Esophagus squamous epithelium (tissue), 5 donors: ENCODE measurements at regions not wholly inside any gene's neighbourhood (a gene's known extent, or its start where the extent isn't known, plus 50 kb on each side); places are given as distances from the start of the nearest gene placed in this dataset.

Experiments
- DNase-seq: peaks from one replicate; lab custom pipeline; 2025; lab: John Stamatoyannopoulos, UW
- H3K27ac ChIP-seq, 4 donors: fragments of 200-600 bp; sonication (generic); one replicate each; pipeline ENCODE4 v1.5.1; 2016 to 2019; ENCODE audit warnings: mild to moderate bottlenecking in 1 of 4
- H3K27me3 ChIP-seq, 4 donors: fragments of 200-600 bp; sonication (generic); 1 replicate in 3 of 4; 2 replicates in 1 of 4; pipeline versions ENCODE4 v1.5.1 to v1.6.0; 2017 to 2021; ENCODE audit warnings: antibody characterized with exemption in 1 of 4
- H3K36me3 ChIP-seq, 3 donors: fragments of 200-600 bp; sonication (generic); one replicate each; pipeline ENCODE4 v1.5.1; 2016 to 2019
- H3K4me1 ChIP-seq, 3 donors: fragments of 200-600 bp; sonication (generic); one replicate each; pipeline ENCODE4 v1.5.1; 2017 to 2019
- H3K4me3 ChIP-seq, 4 donors: fragments of 200-600 bp; sonication (generic); 1 replicate in 3 of 4; 2 replicates in 1 of 4; pipeline ENCODE4 v1.5.1; 2016 to 2019; ENCODE audit warnings: mild to moderate bottlenecking in 2 of 4, moderate library complexity in 1 of 4
- H3K9me3 ChIP-seq, 3 donors: fragments of 200-600 bp; sonication (generic); one replicate each; pipeline ENCODE4 v1.5.1; 2016 to 2019
- CTCF ChIP-seq, 6 experiments: fragments of 450-650 bp in 4 of 6; fragments of 200-600 bp in 2 of 6; sonication (generic) in 2 of 6; IDR thresholded peaks; one replicate each; pipeline ENCODE4 v1.5.1; 2016 to 2019; ENCODE audit warnings: antibody characterized with exemption in 6 of 6, mild to moderate bottlenecking in 4 of 6, moderate library complexity in 4 of 6
- POLR2A ChIP-seq, 4 donors: fragments of 450-650 bp; IDR thresholded peaks; one replicate each; pipeline ENCODE4 v1.6.1; 2017; ENCODE audit warnings: antibody characterized with exemption in 4 of 4, mild to moderate bottlenecking in 4 of 4, moderate library complexity in 3 of 4
- WGBS, 2 donors: methylation state at CpG; one replicate each; pipeline ENCODE4 v1.1.5; 2018; 5-methylcytosine and 5-hydroxymethylcytosine counted together
- intact Hi-C: fragments of 100-400 bp; cut with DNase I; formaldehyde crosslinking; loops from one replicate; pipeline ENCODE4 v1.15.0; 2022
- donor health status: DM: yes; HTN: yes; CAD: no.

- intact Hi-C loops: no loop called here
- TF ChIP-seq CTCF (IDR thresholded peaks at IDR 0.05) (no peak), POLR2A (IDR thresholded peaks at IDR 0.05) (no peak)
- DNase-seq: no peak
- H3K9me3 ChIP-seq: no peaks in the 10 kb centered on the region
- no peak overlapping the region for H3K4me3 ChIP-seq
- no peaks in the 10 kb centered on the region for H3K27me3 ChIP-seq
- no peaks in the 10 kb centered on the region for H3K4me1 ChIP-seq
- no peaks in the 10 kb centered on the region for H3K36me3 ChIP-seq
- WGBS, 2 donors: 53 to 71% methylated on average over 2 of the region's 2 CpGs
- H3K27ac ChIP-seq: no peak overlapping the region
Observed at GRCh38 chr10:58989486-58990039, 186.9 kb upstream of the PHYHIPL start.

- 93 to 100% methylated on average over 2 of the region's 2 CpGs for WGBS, 2 donors
- Histone ChIP-seq H3K27ac (no peak overlapping the region), H3K9me3 (no peaks in the 10 kb centered on the region), H3K36me3 (no peaks in the 10 kb centered on the region), H3K4me3 (no peak overlapping the region), H3K27me3 (no peaks in the 10 kb centered on the region), H3K4me1 (no peaks in the 10 kb centered on the region)
- DNase-seq: no peak
- intact Hi-C loops: no loop called here
- TF ChIP-seq POLR2A (IDR thresholded peaks at IDR 0.05) (no peak), CTCF (IDR thresholded peaks at IDR 0.05) (no peak)
Observed at GRCh38 chr10:58990693-58991092, 185.8 kb upstream of the PHYHIPL start.

- H3K4me1 ChIP-seq: no peaks in the 10 kb centered on the region
- TF ChIP-seq POLR2A (IDR thresholded peaks at IDR 0.05) (no peak), CTCF (IDR thresholded peaks at IDR 0.05) (no peak)
- intact Hi-C loops: no loop called here
- H3K4me3 ChIP-seq: no peak overlapping the region
- no peaks in the 10 kb centered on the region for H3K9me3 ChIP-seq
- H3K36me3 ChIP-seq: no peaks in the 10 kb centered on the region
- H3K27me3 ChIP-seq: no peaks in the 10 kb centered on the region
- no peak for DNase-seq
- H3K27ac ChIP-seq: no peak overlapping the region
Observed at GRCh38 chr10:58991856-58992255, 184.6 kb upstream of the PHYHIPL start.

GRCh38 chr10:58992830-58993460 is 183.5 kb upstream of the PHYHIPL start:
- WGBS, 2 donors: 74 to 79% methylated on average over 4 of the region's 4 CpGs

More at GRCh38 chr10:58992830-58993460, 183.5 kb upstream of the PHYHIPL start:
- DNase-seq: no peak
- intact Hi-C loops: no loop called here
- H3K27me3 ChIP-seq: no peaks in the 10 kb centered on the region
- H3K36me3 ChIP-seq: no peaks in the 10 kb centered on the region
- TF ChIP-seq CTCF (IDR thresholded peaks at IDR 0.05) (no peak), POLR2A (IDR thresholded peaks at IDR 0.05) (no peak)
- H3K27ac ChIP-seq: no peak overlapping the region
- no peaks in the 10 kb centered on the region for H3K9me3 ChIP-seq
- no peaks in the 10 kb centered on the region for H3K4me1 ChIP-seq
- no peak overlapping the region for H3K4me3 ChIP-seq
